ENCODE measurements at regions not wholly inside any gene's neighbourhood (a gene's known extent, or its start where the extent isn't known, plus 50 kb on each side); places are given as distances from the start of the nearest gene placed in this dataset.

GRCh38 chr4:148795156-148795864 is 353.1 kb upstream of the NR3C2 start:
- Histone ChIP-seq H3K27me3 (ENCODE audit: control insufficient read depth, insufficient read depth, low read length) (no peaks in the 10 kb centered on the region), H3K9ac (ENCODE audit: low read length in 3 of 3) (no peak overlapping the region), H3K27ac (ENCODE audit: low read depth in 2 of 2, low read length in 2 of 2) (no peak overlapping the region), H3K4me1 (ENCODE audit: control insufficient read depth in 2 of 3, insufficient read depth in 2 of 3, low read depth in 1 of 3, low read length in 3 of 3) (no peaks in the 10 kb centered on the region), H3K9me3 (ENCODE audit: control insufficient read depth in 2 of 3, insufficient read depth in 1 of 3, low read length in 3 of 3) (no peaks in the 10 kb centered on the region), H3K4me3 (ENCODE audit: low read length in 3 of 3) (no peak overlapping the region), H3K36me3 (ENCODE audit: control insufficient read depth in 2 of 3, insufficient read depth in 3 of 3, low read length in 3 of 3) (no peaks in the 10 kb centered on the region)
- DNase-seq (no peak), FAIRE-seq (no peak)
- intact Hi-C loops (cut with DNase I), result no loop called here
- TF ChIP-seq, protein P1, sequence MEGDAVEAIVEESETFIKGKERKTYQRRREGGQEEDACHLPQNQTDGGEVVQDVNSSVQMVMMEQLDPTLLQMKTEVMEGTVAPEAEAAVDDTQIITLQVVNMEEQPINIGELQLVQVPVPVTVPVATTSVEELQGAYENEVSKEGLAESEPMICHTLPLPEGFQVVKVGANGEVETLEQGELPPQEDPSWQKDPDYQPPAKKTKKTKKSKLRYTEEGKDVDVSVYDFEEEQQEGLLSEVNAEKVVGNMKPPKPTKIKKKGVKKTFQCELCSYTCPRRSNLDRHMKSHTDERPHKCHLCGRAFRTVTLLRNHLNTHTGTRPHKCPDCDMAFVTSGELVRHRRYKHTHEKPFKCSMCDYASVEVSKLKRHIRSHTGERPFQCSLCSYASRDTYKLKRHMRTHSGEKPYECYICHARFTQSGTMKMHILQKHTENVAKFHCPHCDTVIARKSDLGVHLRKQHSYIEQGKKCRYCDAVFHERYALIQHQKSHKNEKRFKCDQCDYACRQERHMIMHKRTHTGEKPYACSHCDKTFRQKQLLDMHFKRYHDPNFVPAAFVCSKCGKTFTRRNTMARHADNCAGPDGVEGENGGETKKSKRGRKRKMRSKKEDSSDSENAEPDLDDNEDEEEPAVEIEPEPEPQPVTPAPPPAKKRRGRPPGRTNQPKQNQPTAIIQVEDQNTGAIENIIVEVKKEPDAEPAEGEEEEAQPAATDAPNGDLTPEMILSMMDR (IDR thresholded peaks at IDR 0.05; ENCODE audit: borderline replicate concordance, extremely low read depth, insufficient read depth), result no peak

DNA sequence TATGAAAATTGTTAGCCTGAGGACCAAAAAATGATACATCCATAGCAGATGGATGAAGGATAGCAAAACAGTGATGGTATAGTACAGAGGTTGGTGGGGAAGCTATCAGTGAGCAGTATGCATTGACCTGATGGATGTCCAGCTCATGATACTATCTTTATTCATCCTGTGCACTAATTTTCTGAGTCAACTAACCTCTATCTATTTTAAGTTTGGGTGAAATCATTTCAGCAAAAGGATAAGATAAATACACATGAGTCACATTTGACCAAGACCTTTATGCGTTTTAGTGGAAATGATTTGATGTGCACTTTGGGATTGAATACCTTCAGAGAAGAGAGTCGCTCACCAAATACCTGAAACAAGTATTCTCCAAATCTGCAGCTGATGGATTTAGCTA is 351.0 kb upstream of the NR3C2 start:
- no peaks in the 10 kb centered on the region for H3K4me1 ChIP-seq (ENCODE audit: control insufficient read depth in 2 of 3, insufficient read depth in 2 of 3, low read depth in 1 of 3, low read length in 3 of 3)
- H3K27ac ChIP-seq (ENCODE audit: low read depth in 2 of 2, low read length in 2 of 2), result no peak overlapping the region
- DNase-seq (no peak), FAIRE-seq (no peak)
- H3K4me3 ChIP-seq (ENCODE audit: low read length in 3 of 3), result no peak overlapping the region
- intact Hi-C loops (cut with DNase I), result no loop called here
- no peaks in the 10 kb centered on the region for H3K9me3 ChIP-seq (ENCODE audit: control insufficient read depth in 2 of 3, insufficient read depth in 1 of 3, low read length in 3 of 3)
- H3K36me3 ChIP-seq (ENCODE audit: control insufficient read depth in 2 of 3, insufficient read depth in 3 of 3, low read length in 3 of 3), result no peaks in the 10 kb centered on the region
- H3K27me3 ChIP-seq (ENCODE audit: control insufficient read depth, insufficient read depth, low read length), result no peaks in the 10 kb centered on the region
- TF ChIP-seq, protein P1 (IDR thresholded peaks at IDR 0.05; ENCODE audit: borderline replicate concordance, extremely low read depth, insufficient read depth), result no peak
- no peak overlapping the region for H3K9ac ChIP-seq (ENCODE audit: low read length in 3 of 3)

DNA sequence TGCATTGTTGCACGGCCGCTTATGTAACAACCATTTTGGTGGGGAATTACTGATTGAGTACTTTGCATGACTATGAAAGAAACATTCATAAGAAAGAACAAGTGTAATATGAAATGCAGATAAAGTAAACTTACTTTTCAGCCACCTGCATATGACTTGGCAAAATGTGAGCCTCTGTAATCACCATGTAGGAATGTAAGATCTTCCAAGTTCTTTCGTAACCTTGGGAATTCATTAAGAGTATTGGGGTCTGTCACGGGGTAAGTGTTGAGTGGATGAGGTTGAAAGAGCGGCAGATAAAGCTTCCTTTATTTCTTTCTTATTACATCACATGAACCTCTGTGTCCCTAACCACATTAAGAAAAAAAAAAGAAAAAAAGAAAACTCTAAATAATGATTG is 348.5 kb upstream of the NR3C2 start:
- intact Hi-C loops (cut with DNase I), result no loop called here
- TF ChIP-seq, protein P1 (IDR thresholded peaks at IDR 0.05; ENCODE audit: borderline replicate concordance, extremely low read depth, insufficient read depth), result no peak
- no peaks in the 10 kb centered on the region for H3K36me3 ChIP-seq (ENCODE audit: control insufficient read depth in 2 of 3, insufficient read depth in 3 of 3, low read length in 3 of 3)
- H3K9me3 ChIP-seq (ENCODE audit: control insufficient read depth in 2 of 3, insufficient read depth in 1 of 3, low read length in 3 of 3), result no peaks in the 10 kb centered on the region
- FAIRE-seq, result no peak
- no peaks in the 10 kb centered on the region for H3K4me1 ChIP-seq (ENCODE audit: control insufficient read depth in 2 of 3, insufficient read depth in 2 of 3, low read depth in 1 of 3, low read length in 3 of 3)
- no peak for DNase-seq
- H3K27me3 ChIP-seq (ENCODE audit: control insufficient read depth, insufficient read depth, low read length), result no peaks in the 10 kb centered on the region
- H3K9ac ChIP-seq (ENCODE audit: low read length in 3 of 3), result no peak overlapping the region
- H3K4me3 ChIP-seq (ENCODE audit: low read length in 3 of 3), result no peak overlapping the region
- no peak overlapping the region for H3K27ac ChIP-seq (ENCODE audit: low read depth in 2 of 2, low read length in 2 of 2)

GRCh38 chr4:148790246-148790645 is 348.0 kb upstream of the NR3C2 start:
- H3K27ac ChIP-seq (ENCODE audit: low read depth in 2 of 2, low read length in 2 of 2), result no peak overlapping the region
- intact Hi-C loops (cut with DNase I), result no loop called here
- TF ChIP-seq, protein P1 (IDR thresholded peaks at IDR 0.05; ENCODE audit: borderline replicate concordance, extremely low read depth, insufficient read depth), result no peak
- no peaks in the 10 kb centered on the region for H3K27me3 ChIP-seq (ENCODE audit: control insufficient read depth, insufficient read depth, low read length)
- no peaks in the 10 kb centered on the region for H3K4me1 ChIP-seq (ENCODE audit: control insufficient read depth in 2 of 3, insufficient read depth in 2 of 3, low read depth in 1 of 3, low read length in 3 of 3)
- FAIRE-seq (no peak), DNase-seq (no peak)
- no peaks in the 10 kb centered on the region for H3K36me3 ChIP-seq (ENCODE audit: control insufficient read depth in 2 of 3, insufficient read depth in 3 of 3, low read length in 3 of 3)
- no peaks in the 10 kb centered on the region for H3K9me3 ChIP-seq (ENCODE audit: control insufficient read depth in 2 of 3, insufficient read depth in 1 of 3, low read length in 3 of 3)
- H3K9ac ChIP-seq (ENCODE audit: low read length in 3 of 3), result no peak overlapping the region
- H3K4me3 ChIP-seq (ENCODE audit: low read length in 3 of 3), result no peak overlapping the region
